H1 (cell line): ENCODE measurements at regions not wholly inside any gene's neighbourhood (a gene's known extent, or its start where the extent isn't known, plus 50 kb on each side); places are given as distances from the start of the nearest gene placed in this dataset.

Experiments used
- CTCF ChIA-PET: fragments of 300-600 bp; sonication (Branson Sonifier 250); formaldehyde crosslinking; loops from one replicate; lab custom pipeline; 2021; ENCODE audit not compliant: partially characterized antibody; lab: Charles Lee
- POLR2A ChIA-PET: fragments of 300-600 bp; sonication (Branson Sonifier 250); formaldehyde crosslinking; loops from one replicate; lab custom pipeline; 2021; ENCODE audit warnings: inconsistent platforms; ENCODE audit not compliant: partially characterized antibody; lab: Charles Lee
- DNase-seq, 2 experiments: peaks; one replicate each; pipeline versions ENCODE4 v3.0.0 to v3.0.0-alpha.2; 2010 to 2022; ENCODE audit warnings: low spot score in 2 of 2, low read depth in 1 of 2, mixed read lengths in 1 of 2
- FAIRE-seq: peaks from 2 replicates; lab custom pipeline; 2011; peaks lifted over from hg19 to GRCh38; lab: Jason Lieb, UNC
- H2AFZ ChIP-seq: 2 replicates; pipeline ENCODE4 v1.8.1; 2012; ENCODE audit warnings: low read length, inconsistent platforms
- H2AK5ac ChIP-seq: 2 replicates; pipeline ENCODE4 v1.6.1; 2013; ENCODE audit warnings: low read depth, low read length
- H2BK120ac ChIP-seq: replicated peaks from 2 replicates; pipeline ENCODE3; 2013; ENCODE audit warnings: low read depth, low read length, inconsistent platforms
- H2BK12ac ChIP-seq: 2 replicates; pipeline ENCODE4 v1.6.1; 2013; ENCODE audit warnings: low read depth, low read length
- H2BK15ac ChIP-seq: 2 replicates; pipeline ENCODE4 v1.6.1; 2013; ENCODE audit warnings: low read length
- H2BK20ac ChIP-seq: 2 replicates; pipeline ENCODE4 v1.6.1; 2013; ENCODE audit warnings: low read length
- H2BK5ac ChIP-seq: 2 replicates; pipeline ENCODE4 v1.6.1; 2013; ENCODE audit warnings: low read depth, low read length
- H3K14ac ChIP-seq: 2 replicates; pipeline ENCODE4 v1.6.1; 2013; ENCODE audit warnings: inconsistent platforms; ENCODE audit not compliant: insufficient read length
- H3K18ac ChIP-seq: 2 replicates; pipeline ENCODE4 v1.6.1; 2013; ENCODE audit warnings: low read length; ENCODE audit errors: extremely low read depth
- H3K23ac ChIP-seq: 2 replicates; pipeline ENCODE4 v1.6.1; 2013; ENCODE audit warnings: inconsistent platforms; ENCODE audit not compliant: insufficient read length
- H3K23me2 ChIP-seq: 2 replicates; pipeline ENCODE4 v1.6.1; 2013; ENCODE audit warnings: low read depth, low read length
- H3K27ac ChIP-seq: 2 replicates; pipeline ENCODE4 v1.6.1; 2011; ENCODE audit warnings: low read depth, low read length, inconsistent platforms
- H3K27me3 ChIP-seq, 4 experiments: replicated peaks in 1 of 4; 1 replicate in 1 of 4; 2 replicates in 3 of 4; pipeline versions ENCODE4 v1.6.1 to v1.8.1; 2011 to 2013; ENCODE audit warnings: low read length in 3 of 4, mild to moderate bottlenecking in 3 of 4, inconsistent platforms in 2 of 4, mixed read lengths in 2 of 4, moderate library complexity in 1 of 4; ENCODE audit not compliant: control insufficient read depth in 3 of 4, insufficient read depth in 3 of 4; ENCODE audit errors: extremely low read depth in 1 of 4
- H3K36me3 ChIP-seq, 4 experiments: 2 replicates each; pipeline versions ENCODE4 v1.6.1 to v1.8.1; 2011 to 2013; ENCODE audit warnings: mild to moderate bottlenecking in 4 of 4, low read length in 3 of 4, moderate library complexity in 2 of 4, control low read depth in 1 of 4, inconsistent platforms in 1 of 4; ENCODE audit not compliant: insufficient read depth in 4 of 4, control insufficient read depth in 2 of 4
- H3K4ac ChIP-seq: replicated peaks from 2 replicates; pipeline ENCODE3; 2013; ENCODE audit warnings: low read length, low read depth, mixed read lengths, inconsistent platforms; ENCODE audit not compliant: insufficient read length
- H3K4me1 ChIP-seq, 4 experiments: replicated peaks in 1 of 4; 1 replicate in 1 of 4; 2 replicates in 3 of 4; pipeline versions ENCODE4 v1.6.1 to v1.8.1; 2011 to 2013; ENCODE audit warnings: low read length in 3 of 4, inconsistent platforms in 2 of 4, mixed read lengths in 1 of 4; ENCODE audit not compliant: insufficient read depth in 4 of 4, control insufficient read depth in 3 of 4
- H3K4me2 ChIP-seq, 2 experiments: 2 replicates each; pipeline versions ENCODE4 v1.6.1 to v1.8.1; 2011 to 2013; ENCODE audit warnings: low read depth in 2 of 2, low read length in 2 of 2, control low read depth in 1 of 2, inconsistent platforms in 1 of 2, mild to moderate bottlenecking in 1 of 2; ENCODE audit not compliant: insufficient read depth in 1 of 2
- H3K4me3 ChIP-seq, 4 experiments: fragments of 200-600, 300-600 bp in 1 of 4; sonication (generic), shearing (Covaris generic), sonication (Bioruptor Twin) in 1 of 4; 2 replicates each; pipeline versions ENCODE4 v1.5.1 to v1.8.1; 2011 to 2016; ENCODE audit warnings: low read length in 4 of 4, low read depth in 3 of 4, control low read depth in 2 of 4, inconsistent platforms in 2 of 4, mild to moderate bottlenecking in 2 of 4, mixed read lengths in 1 of 4, moderate library complexity in 1 of 4; ENCODE audit not compliant: insufficient read depth in 2 of 4; ENCODE audit errors: extremely low read depth in 1 of 4
- H3K56ac ChIP-seq: replicated peaks from 2 replicates; pipeline ENCODE3; 2013; ENCODE audit warnings: low read depth, mild to moderate bottlenecking, mixed read lengths, low read length, inconsistent platforms; ENCODE audit not compliant: insufficient read length
- H3K79me1 ChIP-seq: 2 replicates; pipeline ENCODE4 v1.6.1; 2013; ENCODE audit warnings: low read depth, low read length, control low read depth
- H3K79me2 ChIP-seq, 2 experiments: 2 replicates each; pipeline versions ENCODE4 v1.6.1 to v1.8.1; 2012 to 2013; ENCODE audit warnings: low read length in 2 of 2, mild to moderate bottlenecking in 2 of 2, inconsistent platforms in 1 of 2; ENCODE audit not compliant: insufficient read depth in 2 of 2, control insufficient read depth in 1 of 2
- H3K9ac ChIP-seq, 4 experiments: replicated peaks in 1 of 4; 1 replicate in 1 of 4; 2 replicates in 3 of 4; pipeline versions ENCODE4 v1.6.1 to v1.8.1; 2011 to 2013; ENCODE audit warnings: low read depth in 3 of 4, low read length in 3 of 4, control low read depth in 2 of 4, mild to moderate bottlenecking in 2 of 4, moderate library complexity in 2 of 4, inconsistent platforms in 1 of 4; ENCODE audit errors: extremely low read depth in 1 of 4
- H3K9me3 ChIP-seq, 2 experiments: 2 replicates each; pipeline versions ENCODE4 v1.6.1 to v1.8.1; 2012 to 2013; ENCODE audit warnings: mild to moderate bottlenecking in 2 of 2, moderate library complexity in 2 of 2, control low read depth in 1 of 2, inconsistent platforms in 1 of 2, low read depth in 1 of 2, low read length in 1 of 2, mixed read lengths in 1 of 2; ENCODE audit not compliant: insufficient read depth in 2 of 2
- H4K20me1 ChIP-seq, 2 experiments: replicated peaks in 1 of 2; 2 replicates each; pipeline versions ENCODE3 to v1.8.1; 2011 to 2013; ENCODE audit warnings: inconsistent platforms in 2 of 2, low read length in 2 of 2, mild to moderate bottlenecking in 1 of 2; ENCODE audit not compliant: insufficient read depth in 2 of 2, control insufficient read depth in 1 of 2
- H4K5ac ChIP-seq: 2 replicates; pipeline ENCODE4 v1.6.1; 2013; ENCODE audit warnings: low read length, low read depth, mixed read lengths, inconsistent platforms; ENCODE audit not compliant: insufficient read length
- H4K8ac ChIP-seq: 2 replicates; pipeline ENCODE4 v1.8.0; 2013; ENCODE audit warnings: mild to moderate bottlenecking, moderate library complexity, low read length, inconsistent platforms; ENCODE audit not compliant: insufficient read depth; ENCODE audit errors: extremely low read depth
- H4K91ac ChIP-seq: replicated peaks from 2 replicates; pipeline ENCODE3; 2013; ENCODE audit warnings: low read length, mixed read lengths, inconsistent platforms; ENCODE audit not compliant: insufficient read length
- CBX5 ChIP-seq: fragments of 300-800, 300-1000 bp; sonication (generic); IDR thresholded peaks from 2 replicates; pipeline ENCODE4 v1.7.1; 2016; ENCODE audit warnings: antibody characterized with exemption, low read length, low read depth
- FOSL1 ChIP-seq: IDR thresholded peaks from 2 replicates; pipeline ENCODE4 v1.6.1; 2011; ENCODE audit warnings: mild to moderate bottlenecking, low read depth, low read length, moderate library complexity; ENCODE audit not compliant: insufficient read depth
- HDAC6 ChIP-seq: IDR thresholded peaks from one replicate; pipeline ENCODE4 v1.7.1; 2012; ENCODE audit warnings: low read depth, mild to moderate bottlenecking, inconsistent platforms, low read length, moderate library complexity
- KDM1A ChIP-seq: fragments of 200-600, 300-600 bp; sonication (generic); IDR thresholded peaks from 2 replicates; pipeline ENCODE4 v1.7.1; 2016; ENCODE audit warnings: mild to moderate bottlenecking, low read length, borderline replicate concordance
- NANOG ChIP-seq: IDR thresholded peaks from 2 replicates; pipeline ENCODE4 v1.6.1; 2011; ENCODE audit warnings: low read length, low read depth, mild to moderate bottlenecking, inconsistent platforms; ENCODE audit not compliant: insufficient read depth, poor library complexity, severe bottlenecking
- POLR2A ChIP-seq, 2 experiments: IDR thresholded peaks; 1 replicate in 1 of 2; 2 replicates in 1 of 2; pipeline ENCODE4 v1.6.1; 2011; ENCODE audit warnings: low read depth in 2 of 2, low read length in 2 of 2, mild to moderate bottlenecking in 2 of 2; ENCODE audit errors: control extremely low read depth in 1 of 2
- SIN3A ChIP-seq, 2 experiments: IDR thresholded peaks in 1 of 2; conservative IDR thresholded peaks in 1 of 2; 2 replicates each; pipeline ENCODE4 v1.6.1; 2011 to 2012; ENCODE audit warnings: low read length in 2 of 2, improper control_type of control experiment in 1 of 2, low read depth in 1 of 2, mild to moderate bottlenecking in 1 of 2
- SIRT6 ChIP-seq: IDR thresholded peaks from one replicate; pipeline ENCODE4 v1.7.1; 2012; ENCODE audit warnings: low read length, inconsistent platforms
- SP1 ChIP-seq: IDR thresholded peaks from 2 replicates; pipeline ENCODE4 v1.6.1; 2011; ENCODE audit warnings: low read depth, low read length
- TEAD4 ChIP-seq: IDR thresholded peaks from 2 replicates; pipeline ENCODE4 v1.6.1; 2012; ENCODE audit warnings: low read depth, low read length, inconsistent platforms, mixed read lengths
- WGBS, 2 experiments: shearing (Covaris generic) in 1 of 2; methylation state at CpG; one replicate each; pipeline versions ENCODE4 v1.1.6 to v1.1.7; 2013 to 2015; ENCODE audit warnings: low lambda C conversion rate in 2 of 2, mixed read lengths in 2 of 2, inconsistent platforms in 1 of 2, low coverage in 1 of 2, missing lambda C conversion rate in 1 of 2; ENCODE audit not compliant: insufficient replicate concordance in 2 of 2, insufficient coverage in 1 of 2, insufficient read length in 1 of 2; ENCODE audit errors: extremely low coverage in 1 of 2, missing lambda C conversion rate in 1 of 2; 5-methylcytosine and 5-hydroxymethylcytosine counted together
- TF ChIP-seq, protein P1 (sequence below): IDR thresholded peaks from 2 replicates; pipeline ENCODE4 v1.6.1; 2012; ENCODE audit warnings: inconsistent platforms
- TF ChIP-seq, protein P2 (sequence below): IDR thresholded peaks from 2 replicates; pipeline ENCODE4 v1.6.1; 2011; ENCODE audit warnings: low read length, improper control_type of control experiment

GRCh38 chr3:87788516-87788915 is 270.3 kb downstream of the CGGBP1 start:
- Histone ChIP-seq H3K23me2 (peaks cover 12% of the 10 kb centered on the region; the same call in 1 of the 2 replicates), H3K4me1 (peaks cover 0 to 2% (median 0%) of the 10 kb centered on the region in 4 experiments; a peak in 1 of 7 replicates), H3K27ac (no peak overlapping the region), H3K4ac (no peak overlapping the region), H2BK120ac (no peak overlapping the region), H2BK5ac (no peak overlapping the region), H3K79me2 (no peaks in the 10 kb centered on the region)
- CTCF ChIA-PET = interaction anchor here (1.8 kb wide), 1 partner anchor 17 kb away, joined by 6 read pairs; no protein-coding TSS in a partner anchor
- TF ChIP-seq POLR2A (IDR thresholded peaks at IDR 0.05; ENCODE audit: control extremely low read depth in 1 of 2, low read depth in 2 of 2, low read length in 2 of 2) (no peak), KDM1A (no peak), FOSL1 (no peak), CBX5 (no peak), SIN3A (conservative IDR thresholded peaks at IDR 0.05 in 1 of 2, IDR thresholded peaks at IDR 0.05 in 1 of 2; ENCODE audit: low read depth in 1 of 2, low read length in 2 of 2) (no peak), SIRT6 (no peak), HDAC6 (no peak), NANOG (no peak), SP1 (no peak), TEAD4 (no peak)
- TF ChIP-seq, protein P1, sequence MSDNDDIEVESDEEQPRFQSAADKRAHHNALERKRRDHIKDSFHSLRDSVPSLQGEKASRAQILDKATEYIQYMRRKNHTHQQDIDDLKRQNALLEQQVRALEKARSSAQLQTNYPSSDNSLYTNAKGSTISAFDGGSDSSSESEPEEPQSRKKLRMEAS = no peak
- TF ChIP-seq, protein P2, sequence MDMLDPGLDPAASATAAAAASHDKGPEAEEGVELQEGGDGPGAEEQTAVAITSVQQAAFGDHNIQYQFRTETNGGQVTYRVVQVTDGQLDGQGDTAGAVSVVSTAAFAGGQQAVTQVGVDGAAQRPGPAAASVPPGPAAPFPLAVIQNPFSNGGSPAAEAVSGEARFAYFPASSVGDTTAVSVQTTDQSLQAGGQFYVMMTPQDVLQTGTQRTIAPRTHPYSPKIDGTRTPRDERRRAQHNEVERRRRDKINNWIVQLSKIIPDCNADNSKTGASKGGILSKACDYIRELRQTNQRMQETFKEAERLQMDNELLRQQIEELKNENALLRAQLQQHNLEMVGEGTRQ = no peak
- TF ChIP-seq, all 59 proteins: peak for 0
- 94% methylated on average over 4 of the region's 4 CpGs; no CpG with 5 or more reads in 1 of the 2 experiments for WGBS, 2 experiments
- no peak overlapping the region for H2BK12ac ChIP-seq
- H3K18ac ChIP-seq = no peak overlapping the region
- H3K14ac ChIP-seq = no peak overlapping the region
- no peaks in the 10 kb centered on the region for H3K36me3 ChIP-seq
- no peaks in the 10 kb centered on the region for H4K20me1 ChIP-seq
- H4K91ac ChIP-seq = no peak overlapping the region
- H3K4me2 ChIP-seq = no peak overlapping the region
- H2BK15ac ChIP-seq = no peak overlapping the region
- H3K27me3 ChIP-seq = peaks cover 0 to 18% (median 8%) of the 10 kb centered on the region in 4 experiments; a peak in 5 of 7 replicates
- H3K4me3 ChIP-seq = no peak overlapping the region
- H3K79me1 ChIP-seq = no peaks in the 10 kb centered on the region
- no peak overlapping the region for H2BK20ac ChIP-seq
- H2AFZ ChIP-seq = no peak overlapping the region
- FAIRE-seq (no peak), DNase-seq (no peak)
- no peak overlapping the region for H4K5ac ChIP-seq
- no peak overlapping the region for H2AK5ac ChIP-seq
- POLR2A ChIA-PET = no interaction called here
- no peak overlapping the region for H3K9ac ChIP-seq
- no peak overlapping the region for H4K8ac ChIP-seq
- no peak overlapping the region for H3K56ac ChIP-seq
- H3K9me3 ChIP-seq = no peaks in the 10 kb centered on the region
- H3K23ac ChIP-seq = no peak overlapping the region
